CD4-positive, alpha-beta memory T cell (primary cell): ENCODE measurements at regions not wholly inside any gene's neighbourhood (a gene's known extent, or its start where the extent isn't known, plus 50 kb on each side); places are given as distances from the start of the nearest gene placed in this dataset.
"Not testable (repeated sequence)": the region's sequence is repeated elsewhere in the genome, so short reads cannot be mapped to it uniquely, and the experiment has no call there.

Source experiments
- CTCF ChIA-PET: fragments of 350-600 bp; sonication (Branson Sonifier 250); formaldehyde crosslinking; loops from one replicate; lab custom pipeline; 2021; ENCODE audit warnings: inconsistent platforms; ENCODE audit not compliant: partially characterized antibody; lab: Charles Lee
- POLR2A ChIA-PET: fragments of 350-600 bp; sonication (Branson Sonifier 250); formaldehyde crosslinking; loops from one replicate; lab custom pipeline; 2021; ENCODE audit not compliant: partially characterized antibody; lab: Charles Lee
- DNase-seq, 5 donors: peaks; one replicate each; pipeline versions ENCODE4 v3.0.0 to v3.0.0-alpha.2; 2020 to 2022; ENCODE audit warnings: mixed read lengths in 1 of 5
- H3K27ac ChIP-seq: one replicate; pipeline ENCODE4 v1.7.0; 2013; ENCODE audit warnings: low read depth, low read length
- H3K27me3 ChIP-seq: 2 replicates; pipeline ENCODE4 v1.7.0; 2013; ENCODE audit warnings: mild to moderate bottlenecking, low read length, moderate library complexity; ENCODE audit not compliant: insufficient read depth
- H3K36me3 ChIP-seq: 2 replicates; pipeline ENCODE4 v1.7.0; 2013; ENCODE audit warnings: mild to moderate bottlenecking, low read length, moderate library complexity; ENCODE audit not compliant: insufficient read depth
- H3K4me1 ChIP-seq: 2 replicates; pipeline ENCODE4 v1.7.0; 2013; ENCODE audit warnings: mild to moderate bottlenecking, low read length, moderate library complexity; ENCODE audit not compliant: insufficient read depth
- H3K4me3 ChIP-seq, 2 donors: one replicate each; pipeline ENCODE4 v1.7.0; 2013; ENCODE audit warnings: low read length in 2 of 2, mild to moderate bottlenecking in 1 of 2
- H3K9me3 ChIP-seq, 2 donors: one replicate each; pipeline ENCODE4 v1.7.0; 2013; ENCODE audit warnings: low read length in 2 of 2, control low read depth in 1 of 2; ENCODE audit not compliant: control insufficient read depth in 1 of 2
- H3K27ac Mint-ChIP-seq, 7 donors: one replicate each; pipeline ENCODE4 v1.8.0; 2020 to 2021; ENCODE audit warnings: mixed read lengths in 7 of 7, mild to moderate bottlenecking in 6 of 7, inconsistent platforms in 3 of 7, moderate library complexity in 3 of 7
- H3K27me3 Mint-ChIP-seq, 2 donors: one replicate each; pipeline ENCODE4 v1.8.0; 2020 to 2021; ENCODE audit warnings: mixed read lengths in 2 of 2
- H3K36me3 Mint-ChIP-seq, 2 donors: one replicate each; pipeline ENCODE4 v1.8.0; 2020 to 2021; ENCODE audit warnings: mixed read lengths in 2 of 2, inconsistent platforms in 1 of 2, mild to moderate bottlenecking in 1 of 2
- H3K4me1 Mint-ChIP-seq, 4 donors: one replicate each; pipeline ENCODE4 v1.8.0; 2020 to 2021; ENCODE audit warnings: mixed read lengths in 4 of 4, mild to moderate bottlenecking in 1 of 4
- H3K4me3 Mint-ChIP-seq, 8 donors: one replicate each; pipeline ENCODE4 v1.8.0; 2020 to 2021; ENCODE audit warnings: mixed read lengths in 8 of 8, mild to moderate bottlenecking in 7 of 8, moderate library complexity in 6 of 8, inconsistent platforms in 3 of 8
- H3K9me3 Mint-ChIP-seq, 8 donors: one replicate each; pipeline ENCODE4 v1.8.0; 2020 to 2021; ENCODE audit warnings: mixed read lengths in 8 of 8, mild to moderate bottlenecking in 5 of 8, inconsistent platforms in 3 of 8, moderate library complexity in 1 of 8
- intact Hi-C: fragments of 100-400 bp; cut with micrococcal nuclease; formaldehyde crosslinking; loops from one replicate; pipeline ENCODE4 v1.15.1; 2023

DNA sequence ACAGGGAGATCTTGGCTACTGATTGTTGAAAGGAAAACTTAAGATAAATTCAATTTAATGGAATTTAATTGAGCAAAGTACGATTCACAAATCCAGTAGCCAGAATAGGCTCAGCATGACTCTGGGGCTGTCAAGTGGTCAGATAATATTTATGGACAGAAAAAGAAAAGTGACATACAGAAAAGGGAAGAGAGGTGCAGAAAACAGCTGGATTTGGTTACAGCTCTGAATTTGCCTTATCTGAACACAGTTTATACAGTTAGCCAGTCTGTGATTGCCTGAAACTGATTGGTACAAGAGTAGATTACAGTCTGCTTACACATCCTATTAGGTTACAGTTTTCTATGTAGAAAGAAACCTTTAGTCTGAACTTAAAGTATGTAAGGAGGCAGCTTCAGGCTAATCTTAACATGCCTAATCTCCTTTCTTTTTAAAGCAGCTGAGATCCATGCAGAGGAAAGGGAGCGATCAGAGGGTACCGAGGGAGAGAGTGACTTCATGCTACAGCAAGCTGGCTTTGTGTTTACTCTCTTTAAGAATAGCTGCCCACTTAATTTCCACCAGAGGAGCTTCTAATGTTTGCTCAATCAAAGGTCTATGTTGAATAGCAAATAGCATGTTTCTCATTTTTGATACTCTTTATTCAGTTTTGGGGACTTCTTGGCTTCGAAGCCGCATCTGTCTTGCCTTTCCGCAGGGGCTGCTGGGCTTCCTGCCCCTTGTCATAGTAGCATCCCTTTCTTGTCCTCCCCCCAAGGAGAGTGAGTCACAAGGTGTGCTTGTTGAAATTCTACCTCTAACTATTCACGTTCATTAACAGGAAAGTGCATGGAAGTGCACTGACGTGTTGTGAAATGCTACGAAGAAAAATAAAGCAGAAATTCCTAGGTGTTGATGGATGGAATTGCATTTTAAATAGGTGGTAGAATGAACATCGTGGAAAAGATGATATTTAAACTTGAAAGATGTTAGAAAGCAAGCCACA lies 761.2 kb downstream of the TAF11L14 start:
- POLR2A ChIA-PET, result no interaction called here
- no peak for DNase-seq
- Mint-ChIP-seq H3K27me3 (no peaks in the 10 kb centered on the region), H3K9me3 (peaks cover 0 to 2% (median 0%) of the 10 kb centered on the region in 8 donors), H3K27ac (no peak overlapping the region), H3K4me1 (no peaks in the 10 kb centered on the region), H3K4me3 (no peak overlapping the region), H3K36me3 (no peaks in the 10 kb centered on the region)
- no peaks in the 10 kb centered on the region for H3K4me1 ChIP-seq
- CTCF ChIA-PET, result no interaction called here
- no peaks in the 10 kb centered on the region for H3K9me3 ChIP-seq
- no peak overlapping the region for H3K4me3 ChIP-seq
- no peak overlapping the region for H3K27ac ChIP-seq
- no peaks in the 10 kb centered on the region for H3K27me3 ChIP-seq
- intact Hi-C loops, result no loop called here
- no peaks in the 10 kb centered on the region for H3K36me3 ChIP-seq

DNA sequence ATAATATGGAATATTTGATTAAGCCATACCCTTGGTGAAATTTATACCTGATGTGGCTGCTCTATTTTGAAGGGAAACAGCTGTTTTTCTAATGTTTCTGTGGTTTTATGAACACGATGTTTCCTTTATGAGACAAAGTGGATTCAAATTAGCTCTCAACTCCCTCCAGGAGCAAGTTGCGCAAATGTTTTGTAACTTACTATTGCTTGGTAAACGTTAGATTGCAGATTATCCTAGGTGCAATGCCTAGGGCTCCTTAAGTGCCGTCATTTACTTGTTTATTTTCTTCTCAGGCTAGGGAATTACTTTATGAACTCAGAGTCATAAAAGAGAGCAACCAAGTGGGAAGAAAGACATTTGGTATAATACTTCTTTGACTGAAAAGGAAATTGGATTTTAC lies 763.1 kb downstream of the TAF11L14 start:
- H3K4me3 ChIP-seq, result no peak overlapping the region
- ChIA-PET CTCF (no interaction called here), POLR2A (no interaction called here)
- H3K36me3 ChIP-seq, result no peaks in the 10 kb centered on the region
- Mint-ChIP-seq H3K9me3 (peaks cover 0 to 2% (median 0%) of the 10 kb centered on the region in 8 donors), H3K36me3 (no peaks in the 10 kb centered on the region), H3K4me3 (no peak overlapping the region), H3K27ac (no peak overlapping the region), H3K27me3 (no peaks in the 10 kb centered on the region), H3K4me1 (no peaks in the 10 kb centered on the region)
- intact Hi-C loops, result no loop called here
- DNase-seq, result no peak
- no peak overlapping the region for H3K27ac ChIP-seq
- H3K27me3 ChIP-seq, result no peaks in the 10 kb centered on the region
- H3K9me3 ChIP-seq, result no peaks in the 10 kb centered on the region
- H3K4me1 ChIP-seq, result no peaks in the 10 kb centered on the region

DNA sequence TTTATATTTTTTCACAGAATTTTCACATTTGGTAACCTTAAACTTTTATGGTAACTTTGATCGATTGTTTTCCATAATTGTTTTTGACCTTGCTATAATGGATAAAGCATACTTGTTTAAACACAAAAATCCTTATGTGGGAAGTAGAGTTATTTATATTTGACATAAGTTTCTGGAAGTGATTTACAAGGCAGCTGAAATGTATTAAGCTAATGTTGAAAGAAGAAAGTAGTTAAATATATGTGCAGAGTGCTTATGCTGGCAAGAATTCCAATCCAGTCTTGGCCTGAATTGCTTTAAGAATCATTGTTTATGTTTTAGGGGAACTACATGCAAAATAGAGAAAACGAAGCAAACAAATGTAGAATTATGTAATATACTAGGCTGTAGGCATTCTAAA lies 763.6 kb downstream of the TAF11L14 start:
- Histone ChIP-seq H3K9me3 (no peaks in the 10 kb centered on the region), H3K27ac (no peak overlapping the region), H3K4me3 (no peak overlapping the region), H3K27me3 (no peaks in the 10 kb centered on the region), H3K36me3 (no peaks in the 10 kb centered on the region), H3K4me1 (no peaks in the 10 kb centered on the region)
- Mint-ChIP-seq H3K4me3 (no peak overlapping the region), H3K9me3 (peaks cover 0 to 2% (median 0%) of the 10 kb centered on the region in 8 donors), H3K36me3 (no peaks in the 10 kb centered on the region), H3K27me3 (no peaks in the 10 kb centered on the region), H3K27ac (no peak overlapping the region), H3K4me1 (no peaks in the 10 kb centered on the region)
- POLR2A ChIA-PET, result no interaction called here
- intact Hi-C loops, result no loop called here
- CTCF ChIA-PET, result no interaction called here
- no peak for DNase-seq

DNA sequence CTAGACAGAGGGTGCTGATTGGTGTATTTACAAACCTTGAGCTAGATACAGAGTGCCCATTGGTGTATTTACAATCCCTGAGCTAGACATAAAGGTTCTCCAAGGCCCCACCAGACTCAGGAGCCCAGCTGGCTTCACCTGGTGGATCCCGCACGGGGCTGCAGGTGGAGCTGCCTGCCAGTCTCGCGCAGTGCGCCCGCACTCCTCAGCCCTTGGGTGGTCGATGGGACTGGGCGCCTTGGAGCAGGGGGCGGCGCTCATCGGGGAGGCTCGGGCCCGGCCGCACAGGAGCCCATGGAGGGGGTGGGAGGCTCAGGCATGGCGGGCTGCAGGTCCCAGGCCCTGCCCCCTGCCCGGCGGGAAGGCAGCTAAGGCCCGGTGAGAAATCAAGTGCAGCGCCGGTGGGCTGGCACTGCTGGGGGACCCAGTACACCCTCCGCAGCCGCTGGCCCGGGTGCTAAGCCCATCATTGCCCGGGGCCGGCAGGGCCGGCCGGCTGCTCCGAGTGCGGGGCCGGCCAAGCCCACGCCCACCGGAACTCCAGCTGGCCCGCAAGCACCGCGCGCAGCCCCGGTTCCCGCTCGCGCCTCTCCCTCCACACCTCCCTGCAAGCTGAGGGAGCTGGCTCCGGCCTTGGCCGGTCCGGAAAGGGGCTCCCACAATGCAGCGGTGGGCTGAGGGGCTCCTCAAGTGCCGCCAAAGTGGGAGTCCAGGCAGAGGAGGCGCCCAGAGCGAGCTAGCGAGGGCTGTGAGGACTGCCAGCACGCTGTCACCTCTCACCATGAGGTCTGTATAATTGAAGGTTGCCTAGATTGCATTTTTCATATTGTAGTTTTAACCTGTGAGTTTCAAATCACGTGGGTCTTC lies 765.4 kb downstream of the TAF11L14 start:
- H3K4me1 ChIP-seq, POLR2A ChIA-PET, H3K27me3 Mint-ChIP-seq, H3K36me3 Mint-ChIP-seq, H3K9me3 Mint-ChIP-seq, H3K27me3 ChIP-seq, H3K36me3 ChIP-seq, intact Hi-C loops, H3K27ac ChIP-seq, H3K27ac Mint-ChIP-seq, H3K9me3 ChIP-seq, H3K4me1 Mint-ChIP-seq, H3K4me3 Mint-ChIP-seq, H3K4me3 ChIP-seq: not testable (repeated sequence)
- CTCF ChIA-PET, result interaction anchor here (1.1 kb wide), 1 partner anchor 14 kb away, joined by 3 read pairs; no protein-coding TSS in a partner anchor
- peak in 1 of 5 donors; percentile 22 for DNase-seq

DNA sequence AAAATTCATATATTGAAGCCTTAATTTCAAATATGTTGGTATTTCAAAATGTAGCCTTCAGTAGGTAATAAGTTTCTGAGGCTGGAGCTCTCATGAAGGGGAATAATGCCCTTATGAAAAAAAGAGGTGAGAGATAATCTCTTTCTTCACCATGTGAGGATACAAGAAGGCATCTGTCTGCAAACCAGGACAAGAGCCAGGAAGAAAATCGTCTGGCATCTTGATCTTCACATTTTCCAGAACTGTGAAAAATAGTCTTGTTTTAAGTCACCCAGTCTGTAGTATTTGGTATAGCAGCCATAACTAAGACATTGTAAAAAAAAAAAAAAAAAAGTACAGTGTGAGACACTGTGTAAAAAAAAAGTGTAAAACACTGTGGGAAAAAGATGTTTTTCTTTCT lies 768.9 kb downstream of the TAF11L14 start:
- no peaks in the 10 kb centered on the region for H3K4me1 ChIP-seq
- POLR2A ChIA-PET, result no interaction called here
- no peaks in the 10 kb centered on the region for H3K36me3 ChIP-seq
- no peak overlapping the region for H3K4me3 Mint-ChIP-seq
- H3K9me3 ChIP-seq, result no peaks in the 10 kb centered on the region
- no peak for DNase-seq
- no peak overlapping the region for H3K27ac Mint-ChIP-seq
- no peaks in the 10 kb centered on the region for H3K27me3 Mint-ChIP-seq
- intact Hi-C loops, result no loop called here
- H3K9me3 Mint-ChIP-seq, result peaks cover 0 to 2% (median 0%) of the 10 kb centered on the region in 8 donors
- CTCF ChIA-PET, result no interaction called here
- no peaks in the 10 kb centered on the region for H3K27me3 ChIP-seq
- no peaks in the 10 kb centered on the region for H3K4me1 Mint-ChIP-seq
- no peak overlapping the region for H3K4me3 ChIP-seq
- no peak overlapping the region for H3K27ac ChIP-seq
- H3K36me3 Mint-ChIP-seq, result no peaks in the 10 kb centered on the region

DNA sequence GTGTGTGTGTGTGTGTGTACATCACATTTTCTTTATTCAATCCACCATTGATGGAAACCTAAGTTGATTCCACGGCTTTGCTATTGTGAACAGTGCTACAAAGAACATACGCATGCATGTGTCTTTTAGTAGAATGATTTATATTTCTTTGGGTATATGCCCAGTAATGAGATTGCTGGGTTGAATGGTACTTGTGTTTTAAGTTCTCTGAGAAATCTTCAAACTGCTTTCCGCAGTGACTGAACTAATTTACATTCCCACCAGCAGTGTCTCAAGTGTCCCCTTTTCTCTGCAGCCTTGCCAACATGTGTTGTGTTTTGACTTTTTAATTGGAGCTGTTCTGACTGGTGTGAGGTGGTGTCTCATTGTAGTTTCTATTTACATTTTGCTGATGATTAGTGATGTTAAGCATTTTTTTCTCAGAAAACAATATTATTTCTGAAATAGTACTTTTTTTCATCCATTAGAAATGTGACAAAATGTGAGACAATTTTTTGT lies 769.7 kb downstream of the TAF11L14 start:
- no peak for DNase-seq
- H3K4me3 ChIP-seq, result no peak overlapping the region
- H3K4me1 ChIP-seq, result no peaks in the 10 kb centered on the region
- H3K27me3 ChIP-seq, result no peaks in the 10 kb centered on the region
- H3K27ac ChIP-seq, result no peak overlapping the region
- CTCF ChIA-PET, result no interaction called here
- intact Hi-C loops, result no loop called here
- no peaks in the 10 kb centered on the region for H3K36me3 ChIP-seq
- no peak overlapping the region for H3K27ac Mint-ChIP-seq
- H3K9me3 Mint-ChIP-seq, result no peaks in the 10 kb centered on the region
- no peaks in the 10 kb centered on the region for H3K4me1 Mint-ChIP-seq
- H3K4me3 Mint-ChIP-seq, result no peak overlapping the region
- no peaks in the 10 kb centered on the region for H3K9me3 ChIP-seq
- H3K27me3 Mint-ChIP-seq, result no peaks in the 10 kb centered on the region
- H3K36me3 Mint-ChIP-seq, result no peaks in the 10 kb centered on the region
- POLR2A ChIA-PET, result no interaction called here

DNA sequence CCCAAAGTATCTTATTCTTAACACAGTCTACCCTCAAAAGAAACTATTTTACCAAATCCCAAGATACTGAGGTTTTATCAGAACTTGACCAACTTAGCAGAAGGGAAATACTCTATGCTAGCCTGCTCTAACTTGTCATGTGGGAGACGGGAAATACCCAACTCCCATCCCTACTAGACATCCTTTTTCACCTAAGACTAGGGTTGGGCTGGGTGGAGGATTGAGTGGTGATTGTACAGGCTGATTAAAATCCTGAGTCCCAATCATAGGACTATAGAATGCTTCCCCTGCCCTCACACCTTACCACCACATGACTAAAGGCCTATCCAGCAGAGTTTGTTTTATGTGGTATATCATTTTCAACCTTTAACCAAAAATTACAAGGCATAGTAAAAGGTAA lies 786.5 kb downstream of the TAF11L14 start:
- H3K27me3 ChIP-seq, result no peaks in the 10 kb centered on the region
- Mint-ChIP-seq H3K27ac (no peak overlapping the region), H3K9me3 (peaks cover 0 to 10% (median 3%) of the 10 kb centered on the region in 8 donors)

More for the DNA sequence above, 786.5 kb downstream of the TAF11L14 start:
- Mint-ChIP-seq H3K36me3 (no peaks in the 10 kb centered on the region), H3K27me3 (no peaks in the 10 kb centered on the region), H3K4me1 (no peaks in the 10 kb centered on the region), H3K4me3 (no peak overlapping the region)
- ChIA-PET CTCF (no interaction called here), POLR2A (no interaction called here)
- DNase-seq, result no peak
- H3K4me3 ChIP-seq, result no peak overlapping the region
- intact Hi-C loops, result no loop called here
- H3K4me1 ChIP-seq, result no peaks in the 10 kb centered on the region
- H3K27ac ChIP-seq, result no peak overlapping the region
- H3K9me3 ChIP-seq, result no peaks in the 10 kb centered on the region
- H3K36me3 ChIP-seq, result no peaks in the 10 kb centered on the region
